ENCODE measurements at regions not wholly inside any gene's neighbourhood (a gene's known extent, or its start where the extent isn't known, plus 50 kb on each side); places are given as distances from the start of the nearest gene placed in this dataset.

GRCh38 chr7:19488056-19488455 is 220.8 kb downstream of the POLR1F start:
- no peaks in the 10 kb centered on the region for H3K4me1 ChIP-seq (replicated peaks in 1 of 2)
- no peak overlapping the region for H3K27ac ChIP-seq
- intact Hi-C loops (cut with DNase I): no loop called here
- WGBS, 4 donors: 85 to 98% (median 91%) methylated on average over 2 of the region's 2 CpGs
- H3K36me3 ChIP-seq (replicated peaks in 1 of 2): no peaks in the 10 kb centered on the region
- no peaks in the 10 kb centered on the region for H3K27me3 ChIP-seq
- TF ChIP-seq POLR2A (IDR thresholded peaks at IDR 0.05): no peak
- TF ChIP-seq, protein P1, sequence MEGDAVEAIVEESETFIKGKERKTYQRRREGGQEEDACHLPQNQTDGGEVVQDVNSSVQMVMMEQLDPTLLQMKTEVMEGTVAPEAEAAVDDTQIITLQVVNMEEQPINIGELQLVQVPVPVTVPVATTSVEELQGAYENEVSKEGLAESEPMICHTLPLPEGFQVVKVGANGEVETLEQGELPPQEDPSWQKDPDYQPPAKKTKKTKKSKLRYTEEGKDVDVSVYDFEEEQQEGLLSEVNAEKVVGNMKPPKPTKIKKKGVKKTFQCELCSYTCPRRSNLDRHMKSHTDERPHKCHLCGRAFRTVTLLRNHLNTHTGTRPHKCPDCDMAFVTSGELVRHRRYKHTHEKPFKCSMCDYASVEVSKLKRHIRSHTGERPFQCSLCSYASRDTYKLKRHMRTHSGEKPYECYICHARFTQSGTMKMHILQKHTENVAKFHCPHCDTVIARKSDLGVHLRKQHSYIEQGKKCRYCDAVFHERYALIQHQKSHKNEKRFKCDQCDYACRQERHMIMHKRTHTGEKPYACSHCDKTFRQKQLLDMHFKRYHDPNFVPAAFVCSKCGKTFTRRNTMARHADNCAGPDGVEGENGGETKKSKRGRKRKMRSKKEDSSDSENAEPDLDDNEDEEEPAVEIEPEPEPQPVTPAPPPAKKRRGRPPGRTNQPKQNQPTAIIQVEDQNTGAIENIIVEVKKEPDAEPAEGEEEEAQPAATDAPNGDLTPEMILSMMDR (IDR thresholded peaks at IDR 0.05): no peak
- no peak overlapping the region for H3K4me3 ChIP-seq
- no peaks in the 10 kb centered on the region for H3K9me3 ChIP-seq (replicated peaks in 1 of 3)
- no peak for DNase-seq

GRCh38 chr7:19482628-19483027 is 226.2 kb downstream of the POLR1F start:
- DNase-seq: no peak
- no peaks in the 10 kb centered on the region for H3K9me3 ChIP-seq (replicated peaks in 1 of 3)
- H3K27me3 ChIP-seq: no peaks in the 10 kb centered on the region
- 88 to 92% (median 89%) methylated on average over 2 of the region's 2 CpGs for WGBS, 4 donors
- no peaks in the 10 kb centered on the region for H3K36me3 ChIP-seq (replicated peaks in 1 of 2)
- intact Hi-C loops (cut with DNase I): no loop called here
- H3K4me3 ChIP-seq: no peak overlapping the region
- H3K27ac ChIP-seq: no peak overlapping the region
- no peaks in the 10 kb centered on the region for H3K4me1 ChIP-seq (replicated peaks in 1 of 2)
- TF ChIP-seq, protein P1 (IDR thresholded peaks at IDR 0.05): no peak
- TF ChIP-seq POLR2A (IDR thresholded peaks at IDR 0.05): no peak

- 74 to 90% (median 86%) methylated on average over 2 to 3 of the region's 3 CpGs for WGBS, 4 donors
- H3K4me3 ChIP-seq: no peak overlapping the region
- no peaks in the 10 kb centered on the region for H3K36me3 ChIP-seq (replicated peaks in 1 of 2)
- no peaks in the 10 kb centered on the region for H3K9me3 ChIP-seq (replicated peaks in 1 of 3)
- TF ChIP-seq, protein P1 (IDR thresholded peaks at IDR 0.05): no peak
- intact Hi-C loops (cut with DNase I): no loop called here
- no peak overlapping the region for H3K27ac ChIP-seq
- H3K4me1 ChIP-seq (replicated peaks in 1 of 2): no peaks in the 10 kb centered on the region
- DNase-seq: no peak
- no peaks in the 10 kb centered on the region for H3K27me3 ChIP-seq
Measured at GRCh38 chr7:19480383-19480782, 228.5 kb downstream of the POLR1F start.

DNA sequence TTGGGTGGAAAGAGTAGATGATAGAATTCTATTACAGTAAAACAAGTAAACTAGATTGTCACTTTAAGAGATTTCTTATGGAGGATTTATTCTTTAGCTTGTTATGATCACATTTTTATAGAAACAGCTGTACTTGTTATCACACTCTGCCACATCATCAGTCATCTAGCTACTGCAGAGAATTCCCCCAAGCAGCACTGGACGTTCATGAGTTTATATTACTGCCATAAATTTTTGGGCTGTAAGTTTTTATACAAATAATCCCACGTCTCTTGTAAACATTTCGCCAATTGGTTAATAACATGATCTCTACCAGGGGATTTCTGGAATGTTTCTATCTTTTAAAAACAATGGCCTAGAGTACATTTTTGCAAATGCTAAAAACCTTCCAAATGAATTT is 238.8 kb downstream of the POLR1F start:
- 59 to 71% (median 60%) methylated on average over 3 of the region's 3 CpGs for WGBS, 4 donors
- H3K27ac ChIP-seq: no peak overlapping the region
- intact Hi-C loops (cut with DNase I): no loop called here
- DNase-seq: no peak
- H3K4me3 ChIP-seq: no peak overlapping the region
- no peaks in the 10 kb centered on the region for H3K4me1 ChIP-seq (replicated peaks in 1 of 2)
- TF ChIP-seq, protein P1 (IDR thresholded peaks at IDR 0.05): no peak
- TF ChIP-seq POLR2A (IDR thresholded peaks at IDR 0.05): no peak
- H3K36me3 ChIP-seq (replicated peaks in 1 of 2): no peaks in the 10 kb centered on the region
- no peaks in the 10 kb centered on the region for H3K27me3 ChIP-seq
- H3K9me3 ChIP-seq (replicated peaks in 1 of 3): no peaks in the 10 kb centered on the region
